ENCODE measurements at regions not wholly inside any gene's neighbourhood (a gene's known extent, or its start where the extent isn't known, plus 50 kb on each side); places are given as distances from the start of the nearest gene placed in this dataset.
A peak's percentile ranks its signal among the peaks of the same experiment; 100 is the strongest.

DNA sequence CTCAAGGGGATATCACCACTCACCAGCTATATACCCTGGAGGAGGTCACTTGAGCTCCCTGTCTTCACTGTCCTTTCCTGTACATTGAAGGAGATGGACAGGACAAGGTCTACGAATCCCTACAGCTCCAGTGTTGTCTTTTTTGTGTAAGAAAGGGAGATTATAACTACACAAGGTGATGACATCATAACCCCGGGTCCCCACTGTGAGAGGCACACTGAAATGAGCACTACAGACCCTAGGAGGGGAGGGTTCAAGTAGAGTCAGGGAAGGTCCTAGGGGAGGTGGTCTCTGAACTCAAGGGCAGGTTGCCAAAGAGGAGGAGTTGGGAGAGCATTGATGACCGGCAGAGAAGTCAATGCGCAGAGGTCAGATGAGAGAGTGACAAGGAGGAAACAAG, 108.3 kb upstream of the SLC14A2 start:
- Histone ChIP-seq H2BK120ac (ENCODE audit: low read depth, low read length) (no peak overlapping the region), H3K4me3 (ENCODE audit: low read length) (no peak overlapping the region), H3K4me2 (ENCODE audit: low read length) (no peak overlapping the region), H3K27ac (ENCODE audit: low read depth, low read length) (no peak overlapping the region), H3K4ac (ENCODE audit: low read depth, low read length) (no peak overlapping the region), H2BK15ac (replicated peaks; ENCODE audit: low read depth) (no peak overlapping the region), H3K9ac (ENCODE audit: low read length) (no peak overlapping the region), H3K4me1 (ENCODE audit: control insufficient read depth, low read depth, low read length) (peaks cover 2% of the 10 kb centered on the region), H3K18ac (ENCODE audit: low read length) (no peak overlapping the region), H3K36me3 (ENCODE audit: control insufficient read depth, insufficient read depth, low read length) (no peaks in the 10 kb centered on the region), H2BK5ac (ENCODE audit: low read length) (no peak overlapping the region), H3K27me3 (ENCODE audit: insufficient read depth, low read length, poor library complexity) (no peaks in the 10 kb centered on the region), H3K23ac (ENCODE audit: low read length) (no peak overlapping the region), H2AK5ac (ENCODE audit: low read length) (no peak overlapping the region), H4K8ac (ENCODE audit: low read depth, low read length) (no peak overlapping the region), H3K56ac (ENCODE audit: low read length) (no peak overlapping the region), H3K79me1 (ENCODE audit: low read length) (no peaks in the 10 kb centered on the region), H3K79me2 (ENCODE audit: control insufficient read depth, insufficient read depth, low read length) (no peaks in the 10 kb centered on the region), H4K5ac (ENCODE audit: low read length) (no peak overlapping the region)
- no CpG with 5 or more reads among the region's 4 CpGs for WGBS (ENCODE audit: extremely low coverage, insufficient coverage, low lambda C conversion rate)
- DNase-seq, result no peak

DNA sequence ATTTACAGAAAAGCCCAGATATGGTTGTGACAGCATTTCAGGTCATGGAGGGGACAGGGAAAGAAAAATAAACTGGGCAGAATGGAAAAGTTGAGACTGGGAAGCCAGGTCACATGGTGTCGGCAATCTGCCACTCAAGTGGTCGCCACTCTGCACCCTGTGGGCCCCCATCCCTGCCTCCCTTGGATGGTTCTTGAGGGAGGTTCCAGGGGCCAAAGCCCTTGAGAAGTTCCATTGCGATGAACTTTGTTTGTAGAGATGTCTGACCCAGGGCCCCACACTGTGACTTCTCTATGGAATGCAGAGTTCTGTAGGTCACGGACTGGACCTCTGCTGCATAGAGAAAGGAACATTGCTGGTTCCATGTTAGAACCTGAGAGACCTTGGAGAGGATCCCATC, 105.7 kb upstream of the SLC14A2 start:
- DNase-seq, result no peak
- WGBS (ENCODE audit: extremely low coverage, insufficient coverage, low lambda C conversion rate), result no CpG with 5 or more reads among the region's 4 CpGs
- Histone ChIP-seq H4K5ac (ENCODE audit: low read length) (no peak overlapping the region), H3K27ac (ENCODE audit: low read depth, low read length) (no peak overlapping the region), H4K8ac (ENCODE audit: low read depth, low read length) (no peak overlapping the region), H2BK120ac (ENCODE audit: low read depth, low read length) (no peak overlapping the region), H3K4me2 (ENCODE audit: low read length) (no peak overlapping the region), H3K4me3 (ENCODE audit: low read length) (no peak overlapping the region), H3K27me3 (ENCODE audit: insufficient read depth, low read length, poor library complexity) (no peaks in the 10 kb centered on the region), H2BK15ac (replicated peaks; ENCODE audit: low read depth) (no peak overlapping the region), H3K36me3 (ENCODE audit: control insufficient read depth, insufficient read depth, low read length) (no peaks in the 10 kb centered on the region), H3K56ac (ENCODE audit: low read length) (no peak overlapping the region), H3K4me1 (ENCODE audit: control insufficient read depth, low read depth, low read length) (peaks cover 2% of the 10 kb centered on the region), H3K4ac (ENCODE audit: low read depth, low read length) (no peak overlapping the region), H2AK5ac (ENCODE audit: low read length) (no peak overlapping the region), H3K23ac (ENCODE audit: low read length) (no peak overlapping the region), H3K79me2 (ENCODE audit: control insufficient read depth, insufficient read depth, low read length) (no peaks in the 10 kb centered on the region), H3K9ac (ENCODE audit: low read length) (no peak overlapping the region), H3K79me1 (ENCODE audit: low read length) (no peaks in the 10 kb centered on the region), H3K18ac (ENCODE audit: low read length) (no peak overlapping the region), H2BK5ac (ENCODE audit: low read length) (no peak overlapping the region)

DNA sequence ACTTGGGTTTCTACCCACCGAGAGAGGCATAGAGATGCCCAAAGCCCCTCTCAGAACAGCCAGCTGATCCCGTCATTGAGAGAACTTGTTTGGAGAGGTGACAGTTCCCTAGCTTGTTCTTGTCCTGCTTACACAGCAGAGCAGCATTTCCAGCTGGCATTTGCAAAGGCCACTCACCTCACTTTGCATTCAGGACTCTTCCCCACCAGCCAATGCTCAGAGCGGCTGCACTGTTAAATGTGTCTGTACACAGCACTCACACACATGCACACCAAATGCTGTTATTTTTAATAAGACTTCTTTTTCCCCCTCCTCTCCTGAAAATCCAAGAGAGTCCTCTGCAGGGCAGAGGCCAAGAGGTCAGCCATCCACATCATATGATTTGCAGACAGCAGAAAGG, 104.6 kb upstream of the SLC14A2 start:
- H2BK120ac ChIP-seq (ENCODE audit: low read depth, low read length), result no peak overlapping the region
- no peak overlapping the region for H4K8ac ChIP-seq (ENCODE audit: low read depth, low read length)
- no peak overlapping the region for H3K9ac ChIP-seq (ENCODE audit: low read length)
- no peak overlapping the region for H3K23ac ChIP-seq (ENCODE audit: low read length)
- H3K4ac ChIP-seq (ENCODE audit: low read depth, low read length), result no peak overlapping the region
- H3K79me1 ChIP-seq (ENCODE audit: low read length), result no peaks in the 10 kb centered on the region
- no peak for DNase-seq
- H3K4me2 ChIP-seq (ENCODE audit: low read length), result no peak overlapping the region
- WGBS (ENCODE audit: extremely low coverage, insufficient coverage, low lambda C conversion rate), result no CpG with 5 or more reads among the region's 3 CpGs
- no peaks in the 10 kb centered on the region for H3K4me1 ChIP-seq (ENCODE audit: control insufficient read depth, low read depth, low read length)
- no peak overlapping the region for H2BK5ac ChIP-seq (ENCODE audit: low read length)
- no peaks in the 10 kb centered on the region for H3K36me3 ChIP-seq (ENCODE audit: control insufficient read depth, insufficient read depth, low read length)
- H4K5ac ChIP-seq (ENCODE audit: low read length), result no peak overlapping the region
- H3K79me2 ChIP-seq (ENCODE audit: control insufficient read depth, insufficient read depth, low read length), result no peaks in the 10 kb centered on the region
- no peak overlapping the region for H3K18ac ChIP-seq (ENCODE audit: low read length)
- H3K27me3 ChIP-seq (ENCODE audit: insufficient read depth, low read length, poor library complexity), result no peaks in the 10 kb centered on the region
- H2AK5ac ChIP-seq (ENCODE audit: low read length), result no peak overlapping the region
- no peak overlapping the region for H3K56ac ChIP-seq (ENCODE audit: low read length)
- no peak overlapping the region for H3K27ac ChIP-seq (ENCODE audit: low read depth, low read length)
- H2BK15ac ChIP-seq (replicated peaks; ENCODE audit: low read depth), result no peak overlapping the region
- no peak overlapping the region for H3K4me3 ChIP-seq (ENCODE audit: low read length)

DNA sequence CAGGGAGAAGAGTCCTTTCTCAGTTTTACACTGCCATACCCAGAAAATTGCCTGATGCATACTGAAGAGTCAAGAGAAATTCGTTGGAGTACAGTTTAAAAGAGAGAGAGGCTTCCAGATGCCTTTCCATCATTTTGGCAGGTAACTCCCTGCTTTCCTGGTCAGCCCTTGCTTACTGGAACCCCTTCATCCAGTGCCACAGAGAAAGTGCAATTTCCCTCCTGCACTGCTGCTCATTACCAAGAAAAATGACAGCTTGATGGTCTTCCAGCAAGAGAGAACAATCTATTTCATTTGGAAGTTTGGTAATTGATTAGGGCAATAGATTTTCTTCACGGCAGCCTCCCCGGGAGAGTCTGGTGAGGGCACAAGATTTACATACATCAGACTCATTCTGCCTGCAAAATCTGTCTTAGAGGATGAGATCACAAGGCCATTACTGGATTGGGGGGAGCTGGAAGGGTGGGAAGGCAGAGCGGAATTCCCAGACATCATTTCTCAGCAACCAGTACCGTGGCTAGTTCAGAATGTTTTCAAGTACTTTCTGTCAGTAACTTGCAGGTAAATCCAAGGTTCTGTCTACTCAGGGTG, 102.8 kb upstream of the SLC14A2 start:
- no peak overlapping the region for H3K4me2 ChIP-seq (ENCODE audit: low read length)
- no peaks in the 10 kb centered on the region for H3K79me1 ChIP-seq (ENCODE audit: low read length)
- H3K79me2 ChIP-seq (ENCODE audit: control insufficient read depth, insufficient read depth, low read length), result no peaks in the 10 kb centered on the region
- H3K4ac ChIP-seq (ENCODE audit: low read depth, low read length), result no peak overlapping the region
- H3K18ac ChIP-seq (ENCODE audit: low read length), result no peak overlapping the region
- H3K4me1 ChIP-seq (ENCODE audit: control insufficient read depth, low read depth, low read length), result no peaks in the 10 kb centered on the region
- H3K9ac ChIP-seq (ENCODE audit: low read length), result no peak overlapping the region
- no peaks in the 10 kb centered on the region for H3K36me3 ChIP-seq (ENCODE audit: control insufficient read depth, insufficient read depth, low read length)
- no CpG with 5 or more reads among the region's 5 CpGs for WGBS (ENCODE audit: extremely low coverage, insufficient coverage, low lambda C conversion rate)
- no peak overlapping the region for H3K4me3 ChIP-seq (ENCODE audit: low read length)
- H3K23ac ChIP-seq (ENCODE audit: low read length), result no peak overlapping the region
- H4K5ac ChIP-seq (ENCODE audit: low read length), result no peak overlapping the region
- DNase-seq, result no peak
- H3K56ac ChIP-seq (ENCODE audit: low read length), result no peak overlapping the region
- no peak overlapping the region for H3K27ac ChIP-seq (ENCODE audit: low read depth, low read length)
- no peak overlapping the region for H4K8ac ChIP-seq (ENCODE audit: low read depth, low read length)
- H2AK5ac ChIP-seq (ENCODE audit: low read length), result no peak overlapping the region
- H2BK15ac ChIP-seq (replicated peaks; ENCODE audit: low read depth), result no peak overlapping the region
- no peak overlapping the region for H2BK5ac ChIP-seq (ENCODE audit: low read length)
- H3K27me3 ChIP-seq (ENCODE audit: insufficient read depth, low read length, poor library complexity), result no peaks in the 10 kb centered on the region
- no peak overlapping the region for H2BK120ac ChIP-seq (ENCODE audit: low read depth, low read length)

GRCh38 chr18:45517181-45517741, 98.0 kb upstream of the SLC14A2 start:
- H3K23ac ChIP-seq (ENCODE audit: low read length), result no peak overlapping the region
- H2BK5ac ChIP-seq (ENCODE audit: low read length), result no peak overlapping the region
- no peak overlapping the region for H3K18ac ChIP-seq (ENCODE audit: low read length)
- WGBS (ENCODE audit: extremely low coverage, insufficient coverage, low lambda C conversion rate), result no CpG with 5 or more reads among the region's 11 CpGs
- H3K27me3 ChIP-seq (ENCODE audit: insufficient read depth, low read length, poor library complexity), result no peaks in the 10 kb centered on the region
- no peak overlapping the region for H3K4me2 ChIP-seq (ENCODE audit: low read length)
- H3K4me1 ChIP-seq (ENCODE audit: control insufficient read depth, low read depth, low read length), result no peaks in the 10 kb centered on the region
- H2BK120ac ChIP-seq (ENCODE audit: low read depth, low read length), result no peak overlapping the region
- DNase-seq, result peak; percentile 80
- H3K27ac ChIP-seq (ENCODE audit: low read depth, low read length), result no peak overlapping the region
- no peak overlapping the region for H2AK5ac ChIP-seq (ENCODE audit: low read length)
- no peak overlapping the region for H3K4ac ChIP-seq (ENCODE audit: low read depth, low read length)
- H4K8ac ChIP-seq (ENCODE audit: low read depth, low read length), result no peak overlapping the region
- no peak overlapping the region for H2BK15ac ChIP-seq (replicated peaks; ENCODE audit: low read depth)
- H3K79me1 ChIP-seq (ENCODE audit: low read length), result no peaks in the 10 kb centered on the region
- no peak overlapping the region for H3K56ac ChIP-seq (ENCODE audit: low read length)
- H3K4me3 ChIP-seq (ENCODE audit: low read length), result no peak overlapping the region
- no peaks in the 10 kb centered on the region for H3K79me2 ChIP-seq (ENCODE audit: control insufficient read depth, insufficient read depth, low read length)
- H4K5ac ChIP-seq (ENCODE audit: low read length), result no peak overlapping the region
- H3K36me3 ChIP-seq (ENCODE audit: control insufficient read depth, insufficient read depth, low read length), result no peaks in the 10 kb centered on the region
- no peak overlapping the region for H3K9ac ChIP-seq (ENCODE audit: low read length)
